HCT116 (cell line): ENCODE measurements at regions not wholly inside any gene's neighbourhood (a gene's known extent, or its start where the extent isn't known, plus 50 kb on each side); places are given as distances from the start of the nearest gene placed in this dataset. TPM values are rescaled to one million over a fixed set of nuclear protein-coding genes. Genes with fewer than 3 reads are reported as not detected.

Source experiments
- ATAC-seq: fragments of 200-7000 bp; cut with Tn5 transposase; 2 replicates; pipeline ENCODE4 v1.9.1; 2020; ENCODE audit warnings: mild to moderate bottlenecking, moderate library complexity
- BruUV-seq: library from RNA; stranded (reverse); fragments of 400-500 nt; replicated peaks from 2 replicates; lab custom pipeline; 2021; lab: Mats Ljungman, UMichigan
- CTCF ChIA-PET: fragments of 300-600 bp; sonication (Branson Sonifier 250); formaldehyde crosslinking; loops from one replicate; lab custom pipeline; 2021; ENCODE audit warnings: antibody characterized with exemption; lab: Charles Lee
- POLR2A ChIA-PET: fragments of 300-600, 350-600 bp; sonication (Branson Sonifier 250); formaldehyde crosslinking; loops from one replicate; lab custom pipeline; 2021; ENCODE audit warnings: antibody characterized with exemption; lab: Charles Lee
- RAD21 ChIA-PET, 2 experiments: fragments of 300-600 bp; sonication (Branson Sonifier 250); formaldehyde crosslinking; loops; one replicate each; lab custom pipeline; 2023; ENCODE audit warnings: low total read pairs in 2 of 2; ENCODE audit not compliant: uncharacterized antibody in 2 of 2, unreplicated experiment in 2 of 2, low non-redundant PET in 1 of 2; lab: Charles Lee
- DNase-seq: peaks from one replicate; pipeline ENCODE4 v3.0.0-alpha.2; 2010; ENCODE audit warnings: low read depth, low spot score
- H2AFZ ChIP-seq: fragments of 200-600 bp; shearing (Covaris generic), sonication (generic); 2 replicates; pipeline ENCODE4 v1.6.1; 2017; ENCODE audit warnings: low read depth, mixed run types, mixed read lengths, antibody characterized with exemption, low read length; ENCODE audit not compliant: poor library complexity, severe bottlenecking
- H3K27ac ChIP-seq: 2 replicates; pipeline ENCODE4 v1.5.1; 2012; ENCODE audit warnings: low read depth, low read length
- H3K27me3 ChIP-seq: fragments of 200-600 bp; sonication (generic); 2 replicates; pipeline ENCODE4 v1.6.1; 2016; ENCODE audit warnings: mixed run types, low read length, mixed read lengths; ENCODE audit not compliant: insufficient read depth
- H3K36me3 ChIP-seq, 2 experiments: fragments of 200-500 bp in 1 of 2; fragments of 200-600 bp in 1 of 2; sonication (Bioruptor generic) in 1 of 2; sonication (generic) in 1 of 2; 2 replicates each; pipeline versions ENCODE4 v1.5.1 to v1.6.1; 2014 to 2016; ENCODE audit warnings: low read length in 2 of 2, inconsistent platforms in 1 of 2, mixed read lengths in 1 of 2, mixed run types in 1 of 2; ENCODE audit not compliant: insufficient read depth in 2 of 2, control insufficient read depth in 1 of 2
- H3K4me1 ChIP-seq, 2 experiments: fragments of 200-600 bp in 1 of 2; sonication (generic) in 1 of 2; 2 replicates each; pipeline versions ENCODE4 v1.5.1 to v1.6.1; 2012 to 2017; ENCODE audit warnings: low read length in 2 of 2, inconsistent platforms in 1 of 2, mild to moderate bottlenecking in 1 of 2, mixed read lengths in 1 of 2, mixed run types in 1 of 2, moderate library complexity in 1 of 2; ENCODE audit not compliant: insufficient read depth in 2 of 2, control insufficient read depth in 1 of 2
- H3K4me2 ChIP-seq: fragments of 200-600 bp; sonication (generic); 2 replicates; pipeline ENCODE4 v1.6.1; 2017; ENCODE audit warnings: mixed run types, low read length, mixed read lengths
- H3K4me3 ChIP-seq, 2 experiments: fragments of 200-600 bp in 1 of 2; sonication (generic) in 1 of 2; replicated peaks in 1 of 2; 2 replicates each; pipeline ENCODE4 v1.5.1; 2011 to 2016; ENCODE audit warnings: low read length in 2 of 2, control low read depth in 1 of 2, low read depth in 1 of 2, mild to moderate bottlenecking in 1 of 2, mixed read lengths in 1 of 2, mixed run types in 1 of 2
- H3K79me2 ChIP-seq: fragments of 200-600 bp; sonication (generic); 2 replicates; pipeline ENCODE4 v1.6.1; 2017; ENCODE audit warnings: mild to moderate bottlenecking, mixed run types, low read length, moderate library complexity, mixed read lengths; ENCODE audit not compliant: insufficient read depth
- H3K9ac ChIP-seq: fragments of 200-600 bp; sonication (generic); 2 replicates; pipeline ENCODE4 v1.6.1; 2016; ENCODE audit warnings: low read length, mixed read lengths
- H3K9me2 ChIP-seq: fragments of 200-600 bp; sonication (generic), shearing (Covaris generic); 2 replicates; pipeline ENCODE4 v1.6.1; 2017; ENCODE audit warnings: mixed run types, mild to moderate bottlenecking, moderate library complexity; ENCODE audit not compliant: insufficient read depth
- H3K9me3 ChIP-seq, 2 experiments: fragments of 200-500 bp in 1 of 2; fragments of 200-600 bp in 1 of 2; sonication (Bioruptor generic) in 1 of 2; sonication (generic) in 1 of 2; 2 replicates each; pipeline ENCODE4 v1.6.1; 2014 to 2017; ENCODE audit warnings: low read length in 2 of 2, mixed read lengths in 2 of 2, inconsistent platforms in 1 of 2, low read depth in 1 of 2, mild to moderate bottlenecking in 1 of 2, mixed run types in 1 of 2, moderate library complexity in 1 of 2; ENCODE audit not compliant: control insufficient read depth in 1 of 2, insufficient read depth in 1 of 2
- H4K20me1 ChIP-seq: fragments of 200-600 bp; sonication (generic), shearing (Covaris generic); 2 replicates; pipeline ENCODE4 v1.6.1; 2017; ENCODE audit warnings: mixed run types, mild to moderate bottlenecking, moderate library complexity; ENCODE audit not compliant: insufficient read depth
- EZH2phosphoT487 ChIP-seq: fragments of 200-600 bp; IDR thresholded peaks from 2 replicates; pipeline ENCODE4 v1.6.1; 2018; ENCODE audit warnings: antibody characterized with exemption, borderline replicate concordance
- FOSL1 ChIP-seq: IDR thresholded peaks from 2 replicates; pipeline ENCODE4 v1.6.1; 2012; ENCODE audit warnings: low read depth
- SIN3A ChIP-seq: IDR thresholded peaks from 2 replicates; pipeline ENCODE4 v1.6.1; 2012; ENCODE audit warnings: low read depth
- SP1 ChIP-seq: IDR thresholded peaks from 2 replicates; pipeline ENCODE4 v1.6.1; 2012; ENCODE audit warnings: low read depth
- SRF ChIP-seq: IDR thresholded peaks from 2 replicates; pipeline ENCODE4 v1.6.1; 2012; ENCODE audit warnings: low read depth
- YY1 ChIP-seq: IDR thresholded peaks from 2 replicates; pipeline ENCODE4 v1.6.1; 2011; ENCODE audit warnings: low read length, low read depth, moderate library complexity, mild to moderate bottlenecking; ENCODE audit not compliant: insufficient replicate concordance; ENCODE audit errors: extremely low read depth
- intact Hi-C: fragments of 100-400 bp; cut with micrococcal nuclease; formaldehyde crosslinking; loops from 2 replicates; pipeline ENCODE4 v1.10.0; 2022
- microRNA counts: library from miRNA; unstranded; fragments of <30 nt; microRNA quantifications from one replicate; lab custom pipeline; 2015
- microRNA-seq: library from miRNA; unstranded; fragments of <30 nt; microRNA quantifications from one replicate; pipeline ENCODE4, GENCODE V29; 2016; ENCODE audit warnings: borderline number of aligned reads
- TF ChIP-seq, protein P1 (sequence below): IDR thresholded peaks from 2 replicates; pipeline ENCODE4 v1.6.1; 2012

GRCh38 chr21:35100349-35100811 is 51.3 kb upstream of the RUNX1 start:
- POLR2A ChIA-PET, result no interaction called here
- H3K79me2 ChIP-seq, result no peaks in the 10 kb centered on the region
- H3K9ac ChIP-seq, result no peak overlapping the region
- CTCF ChIA-PET, result no interaction called here
- ATAC-seq (no peak), DNase-seq (no peak)
- RAD21 ChIA-PET, result no interaction called here
- intact Hi-C loops, result no loop called here
- H3K27ac ChIP-seq, result no peak overlapping the region
- H3K9me3 ChIP-seq, result no peaks in the 10 kb centered on the region
- no peak overlapping the region for H2AFZ ChIP-seq
- no peaks in the 10 kb centered on the region for H3K36me3 ChIP-seq
- no peaks in the 10 kb centered on the region for H3K27me3 ChIP-seq
- BruUV-seq, result no TSS peak
- TF ChIP-seq SP1 (no peak), SIN3A (no peak), EZH2phosphoT487 (no peak)
- no peaks in the 10 kb centered on the region for H4K20me1 ChIP-seq
- no peaks in the 10 kb centered on the region for H3K4me1 ChIP-seq
- H3K9me2 ChIP-seq, result no peaks in the 10 kb centered on the region
- no peak overlapping the region for H3K4me3 ChIP-seq
- H3K4me2 ChIP-seq, result no peak overlapping the region

DNA sequence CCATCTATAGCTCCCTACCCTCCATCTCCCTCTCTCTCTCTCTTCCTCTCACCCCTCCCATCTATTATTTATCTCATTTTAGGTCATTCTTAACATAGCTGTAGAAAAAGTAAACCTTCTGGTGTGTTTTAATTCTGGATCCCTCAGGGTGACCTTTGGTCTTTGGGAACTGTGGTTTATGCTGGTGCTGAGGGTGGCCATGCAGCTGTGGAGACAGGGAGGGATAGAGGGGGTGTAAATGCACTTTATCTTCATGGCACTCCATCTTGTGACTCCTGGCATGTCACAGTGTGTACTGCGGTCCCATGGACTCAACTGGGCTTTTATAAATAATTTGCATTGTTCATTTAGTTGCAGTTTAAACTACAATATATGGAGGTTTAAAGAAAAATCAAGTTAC is 50.2 kb upstream of the RUNX1 start:
- Histone ChIP-seq H3K9me3 (no peaks in the 10 kb centered on the region), H3K4me1 (no peaks in the 10 kb centered on the region), H3K9me2 (no peaks in the 10 kb centered on the region), H3K36me3 (no peaks in the 10 kb centered on the region), H3K4me3 (no peak overlapping the region), H3K4me2 (no peak overlapping the region), H4K20me1 (no peaks in the 10 kb centered on the region), H3K9ac (no peak overlapping the region), H3K79me2 (no peaks in the 10 kb centered on the region), H3K27ac (no peak overlapping the region), H3K27me3 (no peaks in the 10 kb centered on the region), H2AFZ (no peak overlapping the region)
- no TSS peak for BruUV-seq
- ATAC-seq (no peak), DNase-seq (no peak)
- RAD21 ChIA-PET, result no interaction called here
- CTCF ChIA-PET, result no interaction called here
- TF ChIP-seq SRF (no peak), FOSL1 (no peak), YY1 (no peak)
- TF ChIP-seq, protein P1, sequence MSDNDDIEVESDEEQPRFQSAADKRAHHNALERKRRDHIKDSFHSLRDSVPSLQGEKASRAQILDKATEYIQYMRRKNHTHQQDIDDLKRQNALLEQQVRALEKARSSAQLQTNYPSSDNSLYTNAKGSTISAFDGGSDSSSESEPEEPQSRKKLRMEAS, result no peak
- POLR2A ChIA-PET, result no interaction called here
- intact Hi-C loops, result no loop called here

MicroRNAs in the stretch of these regions (microRNA counts, 767-probe panel; counts per million panel counts)
- microRNA hsa-miR-802 (lab: Ali Mortazavi, UCI), result not detected

Small RNA genes in the stretch of these regions (microRNA-seq; reads per million reads assigned to microRNA genes)
- gene MIR802, result not detected
